ENCODE measurements at regions not wholly inside any gene's neighbourhood (a gene's known extent, or its start where the extent isn't known, plus 50 kb on each side); places are given as distances from the start of the nearest gene placed in this dataset.

DNA sequence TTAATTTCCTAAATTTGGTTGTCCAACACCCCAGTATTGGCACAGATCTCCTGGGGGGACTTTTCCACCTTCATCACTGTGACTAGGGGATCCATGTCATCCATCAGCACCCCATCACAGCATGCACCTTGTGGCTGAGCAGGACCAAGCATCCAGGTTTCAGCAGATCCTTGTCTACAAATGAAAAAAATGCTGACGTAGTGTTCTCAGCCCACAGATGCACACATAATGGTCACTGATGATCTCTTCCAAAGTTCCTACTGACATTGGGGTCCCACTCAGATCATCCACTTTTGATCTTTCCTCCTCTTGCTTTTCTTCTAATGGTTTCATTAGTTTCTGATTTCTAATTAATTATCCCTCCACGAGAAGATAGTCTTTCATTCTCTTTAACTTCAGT, 373.1 kb downstream of the TBX15 start:
- TF ChIP-seq, protein P1, sequence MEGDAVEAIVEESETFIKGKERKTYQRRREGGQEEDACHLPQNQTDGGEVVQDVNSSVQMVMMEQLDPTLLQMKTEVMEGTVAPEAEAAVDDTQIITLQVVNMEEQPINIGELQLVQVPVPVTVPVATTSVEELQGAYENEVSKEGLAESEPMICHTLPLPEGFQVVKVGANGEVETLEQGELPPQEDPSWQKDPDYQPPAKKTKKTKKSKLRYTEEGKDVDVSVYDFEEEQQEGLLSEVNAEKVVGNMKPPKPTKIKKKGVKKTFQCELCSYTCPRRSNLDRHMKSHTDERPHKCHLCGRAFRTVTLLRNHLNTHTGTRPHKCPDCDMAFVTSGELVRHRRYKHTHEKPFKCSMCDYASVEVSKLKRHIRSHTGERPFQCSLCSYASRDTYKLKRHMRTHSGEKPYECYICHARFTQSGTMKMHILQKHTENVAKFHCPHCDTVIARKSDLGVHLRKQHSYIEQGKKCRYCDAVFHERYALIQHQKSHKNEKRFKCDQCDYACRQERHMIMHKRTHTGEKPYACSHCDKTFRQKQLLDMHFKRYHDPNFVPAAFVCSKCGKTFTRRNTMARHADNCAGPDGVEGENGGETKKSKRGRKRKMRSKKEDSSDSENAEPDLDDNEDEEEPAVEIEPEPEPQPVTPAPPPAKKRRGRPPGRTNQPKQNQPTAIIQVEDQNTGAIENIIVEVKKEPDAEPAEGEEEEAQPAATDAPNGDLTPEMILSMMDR (IDR thresholded peaks at IDR 0.05), result no peak
- TF ChIP-seq POLR2A (IDR thresholded peaks at IDR 0.05), result no peak

Data from lower leg skin (tissue), 3 donors.